Prostate gland (tissue), 2 donors: ENCODE measurements at regions not wholly inside any gene's neighbourhood (a gene's known extent, or its start where the extent isn't known, plus 50 kb on each side); places are given as distances from the start of the nearest gene placed in this dataset.

ENCODE experiments used
- POLR2A ChIP-seq: fragments of 450-650 bp; IDR thresholded peaks from one replicate; pipeline ENCODE4 v1.6.1; 2016; ENCODE audit warnings: antibody characterized with exemption, mild to moderate bottlenecking
- TF ChIP-seq, protein P1 (sequence below), 4 experiments: fragments of 200-600 bp in 2 of 4; fragments of 450-650 bp in 2 of 4; sonication (generic) in 2 of 4; IDR thresholded peaks; 1 replicate in 3 of 4; 2 replicates in 1 of 4; pipeline ENCODE4 v1.5.1; 2016 to 2019; ENCODE audit warnings: antibody characterized with exemption in 4 of 4, mild to moderate bottlenecking in 2 of 4, moderate library complexity in 2 of 4

DNA sequence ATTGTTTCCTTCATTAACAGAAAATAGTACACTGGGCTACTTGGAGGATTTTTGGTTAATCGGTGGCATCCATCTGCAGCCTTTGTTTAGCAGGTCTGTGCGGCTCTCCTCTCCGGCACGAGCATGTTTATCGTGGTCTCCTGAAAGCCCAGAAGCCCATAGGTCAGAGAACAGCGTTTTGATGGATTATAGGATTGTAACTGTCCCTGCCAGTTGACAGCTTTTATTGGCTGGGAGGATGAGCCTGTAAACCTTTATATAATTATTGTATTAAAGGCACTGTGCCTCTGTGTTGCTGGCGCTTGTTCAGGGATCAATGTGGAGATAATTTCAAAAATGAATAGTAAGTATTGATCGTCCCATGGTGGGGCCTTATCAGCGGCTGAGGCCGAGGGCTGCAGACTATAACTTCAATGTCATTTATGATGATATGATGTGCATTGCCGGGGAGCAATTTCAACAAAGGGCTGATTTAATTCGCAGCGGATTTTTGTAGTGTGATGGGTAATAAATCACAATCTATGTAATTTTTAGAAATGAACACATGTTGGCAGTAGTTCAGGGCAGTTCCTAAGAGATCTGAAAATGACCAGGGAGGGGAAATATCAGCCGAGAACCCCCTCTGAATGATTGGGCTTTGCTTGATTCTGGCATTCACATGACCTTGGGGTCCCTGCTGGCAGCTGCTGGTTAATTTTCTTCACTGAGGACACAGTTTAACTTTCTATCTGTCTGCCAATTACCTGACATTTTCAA is 736.1 kb downstream of the GALR1 start:
- TF ChIP-seq, protein P1, sequence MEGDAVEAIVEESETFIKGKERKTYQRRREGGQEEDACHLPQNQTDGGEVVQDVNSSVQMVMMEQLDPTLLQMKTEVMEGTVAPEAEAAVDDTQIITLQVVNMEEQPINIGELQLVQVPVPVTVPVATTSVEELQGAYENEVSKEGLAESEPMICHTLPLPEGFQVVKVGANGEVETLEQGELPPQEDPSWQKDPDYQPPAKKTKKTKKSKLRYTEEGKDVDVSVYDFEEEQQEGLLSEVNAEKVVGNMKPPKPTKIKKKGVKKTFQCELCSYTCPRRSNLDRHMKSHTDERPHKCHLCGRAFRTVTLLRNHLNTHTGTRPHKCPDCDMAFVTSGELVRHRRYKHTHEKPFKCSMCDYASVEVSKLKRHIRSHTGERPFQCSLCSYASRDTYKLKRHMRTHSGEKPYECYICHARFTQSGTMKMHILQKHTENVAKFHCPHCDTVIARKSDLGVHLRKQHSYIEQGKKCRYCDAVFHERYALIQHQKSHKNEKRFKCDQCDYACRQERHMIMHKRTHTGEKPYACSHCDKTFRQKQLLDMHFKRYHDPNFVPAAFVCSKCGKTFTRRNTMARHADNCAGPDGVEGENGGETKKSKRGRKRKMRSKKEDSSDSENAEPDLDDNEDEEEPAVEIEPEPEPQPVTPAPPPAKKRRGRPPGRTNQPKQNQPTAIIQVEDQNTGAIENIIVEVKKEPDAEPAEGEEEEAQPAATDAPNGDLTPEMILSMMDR (IDR thresholded peaks at IDR 0.05), result no peak
- no peak for TF ChIP-seq POLR2A
